ENCODE measurements at regions not wholly inside any gene's neighbourhood (a gene's known extent, or its start where the extent isn't known, plus 50 kb on each side); places are given as distances from the start of the nearest gene placed in this dataset.

- H2BK120ac ChIP-seq (ENCODE audit: insufficient read depth, low read length, poor library complexity), result peak overlapping the region; percentile 43
- H3K79me2 ChIP-seq (ENCODE audit: control insufficient read depth, insufficient read depth, low read length, poor library complexity), result no peaks in the 10 kb centered on the region
- no peak overlapping the region for H2AFZ ChIP-seq (ENCODE audit: insufficient read depth, low read length, poor library complexity)
- H3K27ac ChIP-seq (ENCODE audit: low read depth, low read length), result peak overlapping the region; percentile 91
- H3K27me3 ChIP-seq (ENCODE audit: insufficient read depth, low read length), result no peaks in the 10 kb centered on the region
- no peak overlapping the region for H3K4ac ChIP-seq (ENCODE audit: low read depth, low read length)
- H3K23ac ChIP-seq (ENCODE audit: low read length), result no peak overlapping the region
- H3K9ac ChIP-seq (ENCODE audit: low read length), result no peak overlapping the region
- H2BK5ac ChIP-seq (ENCODE audit: low read depth, low read length, poor library complexity), result peak overlapping the region; percentile 51
- peaks cover 3% of the 10 kb centered on the region for H3K79me1 ChIP-seq (ENCODE audit: low read length)
- H3K9me3 ChIP-seq (ENCODE audit: insufficient read depth, low read depth, low read length), result no peaks in the 10 kb centered on the region
- H4K8ac ChIP-seq (ENCODE audit: low read depth, low read length), result peak overlapping the region; percentile 6
- peaks cover 5 to 8% of the 10 kb centered on the region in 2 experiments for H3K4me1 ChIP-seq (ENCODE audit: control insufficient read depth in 1 of 2, insufficient read depth in 2 of 2, low read length in 2 of 2)
- no peak overlapping the region for H3K4me3 ChIP-seq (ENCODE audit: low read depth, low read length)
- WGBS (ENCODE audit: extremely low coverage, insufficient coverage, insufficient read length), result no CpG with 5 or more reads among the region's 13 CpGs
- no peak overlapping the region for H4K12ac ChIP-seq (ENCODE audit: low read depth, low read length)
- no peaks in the 10 kb centered on the region for H3K36me3 ChIP-seq (ENCODE audit: control insufficient read depth in 1 of 2, insufficient read depth in 2 of 2, low read length in 2 of 2)
- H4K91ac ChIP-seq (ENCODE audit: low read depth, low read length), result no peak overlapping the region
- H3K4me2 ChIP-seq (ENCODE audit: low read length), result peak overlapping the region; percentile 44
- H2BK12ac ChIP-seq (ENCODE audit: low read length), result peak overlapping the region; percentile 66
- no peak overlapping the region for H3K14ac ChIP-seq (ENCODE audit: low read length)
- no peak overlapping the region for H3K18ac ChIP-seq (ENCODE audit: low read length)
- H2AK5ac ChIP-seq (ENCODE audit: low read length), result no peak overlapping the region
- no peak for DNase-seq
Observed at GRCh38 chr10:24008164-24009091, 200.5 kb upstream of the KIAA1217 start.

GRCh38 chr10:24009115-24009514, 199.8 kb upstream of the KIAA1217 start:
- H4K12ac ChIP-seq (ENCODE audit: low read depth, low read length), result no peak overlapping the region
- no peak for DNase-seq
- peaks cover 5 to 8% of the 10 kb centered on the region in 2 experiments for H3K4me1 ChIP-seq (ENCODE audit: control insufficient read depth in 1 of 2, insufficient read depth in 2 of 2, low read length in 2 of 2)
- peaks cover 3% of the 10 kb centered on the region for H3K79me1 ChIP-seq (ENCODE audit: low read length)
- no peak overlapping the region for H3K27ac ChIP-seq (ENCODE audit: low read depth, low read length)
- no CpG with 5 or more reads among the region's 2 CpGs for WGBS (ENCODE audit: extremely low coverage, insufficient coverage, insufficient read length)
- no peaks in the 10 kb centered on the region for H3K36me3 ChIP-seq (ENCODE audit: control insufficient read depth in 1 of 2, insufficient read depth in 2 of 2, low read length in 2 of 2)
- H2BK5ac ChIP-seq (ENCODE audit: low read depth, low read length, poor library complexity), result no peak overlapping the region
- H2BK12ac ChIP-seq (ENCODE audit: low read length), result no peak overlapping the region
- H3K4me3 ChIP-seq (ENCODE audit: low read depth, low read length), result no peak overlapping the region
- no peak overlapping the region for H2AK5ac ChIP-seq (ENCODE audit: low read length)
- H3K9ac ChIP-seq (ENCODE audit: low read length), result no peak overlapping the region
- H3K9me3 ChIP-seq (ENCODE audit: insufficient read depth, low read depth, low read length), result no peaks in the 10 kb centered on the region
- no peak overlapping the region for H2BK120ac ChIP-seq (ENCODE audit: insufficient read depth, low read length, poor library complexity)
- no peak overlapping the region for H2AFZ ChIP-seq (ENCODE audit: insufficient read depth, low read length, poor library complexity)
- H3K23ac ChIP-seq (ENCODE audit: low read length), result no peak overlapping the region
- no peak overlapping the region for H3K4ac ChIP-seq (ENCODE audit: low read depth, low read length)
- H3K79me2 ChIP-seq (ENCODE audit: control insufficient read depth, insufficient read depth, low read length, poor library complexity), result no peaks in the 10 kb centered on the region
- no peak overlapping the region for H3K14ac ChIP-seq (ENCODE audit: low read length)
- H4K8ac ChIP-seq (ENCODE audit: low read depth, low read length), result no peak overlapping the region
- H3K27me3 ChIP-seq (ENCODE audit: insufficient read depth, low read length), result no peaks in the 10 kb centered on the region
- H3K18ac ChIP-seq (ENCODE audit: low read length), result no peak overlapping the region
- no peak overlapping the region for H4K91ac ChIP-seq (ENCODE audit: low read depth, low read length)
- H3K4me2 ChIP-seq (ENCODE audit: low read length), result no peak overlapping the region

GRCh38 chr10:24009736-24010135, 199.2 kb upstream of the KIAA1217 start:
- no CpG with 5 or more reads among the region's 1 CpG for WGBS (ENCODE audit: extremely low coverage, insufficient coverage, insufficient read length)
- Histone ChIP-seq H4K12ac (ENCODE audit: low read depth, low read length) (no peak overlapping the region), H2AK5ac (ENCODE audit: low read length) (no peak overlapping the region), H3K4me1 (ENCODE audit: control insufficient read depth in 1 of 2, insufficient read depth in 2 of 2, low read length in 2 of 2) (peaks cover 5 to 8% of the 10 kb centered on the region in 2 experiments), H4K91ac (ENCODE audit: low read depth, low read length) (no peak overlapping the region), H3K4ac (ENCODE audit: low read depth, low read length) (no peak overlapping the region), H2BK120ac (ENCODE audit: insufficient read depth, low read length, poor library complexity) (no peak overlapping the region), H2BK12ac (ENCODE audit: low read length) (no peak overlapping the region), H3K36me3 (ENCODE audit: control insufficient read depth in 1 of 2, insufficient read depth in 2 of 2, low read length in 2 of 2) (no peaks in the 10 kb centered on the region), H3K4me2 (ENCODE audit: low read length) (no peak overlapping the region), H3K14ac (ENCODE audit: low read length) (no peak overlapping the region), H4K8ac (ENCODE audit: low read depth, low read length) (no peak overlapping the region), H3K4me3 (ENCODE audit: low read depth, low read length) (no peak overlapping the region), H3K9me3 (ENCODE audit: insufficient read depth, low read depth, low read length) (no peaks in the 10 kb centered on the region), H3K27me3 (ENCODE audit: insufficient read depth, low read length) (no peaks in the 10 kb centered on the region), H3K9ac (ENCODE audit: low read length) (no peak overlapping the region), H3K23ac (ENCODE audit: low read length) (no peak overlapping the region), H3K79me1 (ENCODE audit: low read length) (peaks cover 3% of the 10 kb centered on the region), H3K79me2 (ENCODE audit: control insufficient read depth, insufficient read depth, low read length, poor library complexity) (no peaks in the 10 kb centered on the region), H3K18ac (ENCODE audit: low read length) (no peak overlapping the region), H2BK5ac (ENCODE audit: low read depth, low read length, poor library complexity) (no peak overlapping the region), H3K27ac (ENCODE audit: low read depth, low read length) (no peak overlapping the region), H2AFZ (ENCODE audit: insufficient read depth, low read length, poor library complexity) (no peak overlapping the region)
- DNase-seq, result no peak

- Histone ChIP-seq H3K4ac (ENCODE audit: low read depth, low read length) (no peak overlapping the region), H2AK5ac (ENCODE audit: low read length) (no peak overlapping the region), H4K12ac (ENCODE audit: low read depth, low read length) (no peak overlapping the region), H2AFZ (ENCODE audit: insufficient read depth, low read length, poor library complexity) (no peak overlapping the region), H3K18ac (ENCODE audit: low read length) (no peak overlapping the region), H3K9me3 (ENCODE audit: insufficient read depth, low read depth, low read length) (no peaks in the 10 kb centered on the region), H3K79me1 (ENCODE audit: low read length) (peaks cover 3% of the 10 kb centered on the region), H3K79me2 (ENCODE audit: control insufficient read depth, insufficient read depth, low read length, poor library complexity) (no peaks in the 10 kb centered on the region), H3K27me3 (ENCODE audit: insufficient read depth, low read length) (no peaks in the 10 kb centered on the region), H3K36me3 (ENCODE audit: control insufficient read depth in 1 of 2, insufficient read depth in 2 of 2, low read length in 2 of 2) (no peaks in the 10 kb centered on the region), H4K91ac (ENCODE audit: low read depth, low read length) (no peak overlapping the region), H3K14ac (ENCODE audit: low read length) (no peak overlapping the region), H3K4me3 (ENCODE audit: low read depth, low read length) (no peak overlapping the region), H2BK5ac (ENCODE audit: low read depth, low read length, poor library complexity) (no peak overlapping the region), H3K4me2 (ENCODE audit: low read length) (no peak overlapping the region), H3K4me1 (ENCODE audit: control insufficient read depth in 1 of 2, insufficient read depth in 2 of 2, low read length in 2 of 2) (peaks cover 5 to 8% of the 10 kb centered on the region in 2 experiments), H4K8ac (ENCODE audit: low read depth, low read length) (no peak overlapping the region), H2BK12ac (ENCODE audit: low read length) (no peak overlapping the region), H3K27ac (ENCODE audit: low read depth, low read length) (no peak overlapping the region), H2BK120ac (ENCODE audit: insufficient read depth, low read length, poor library complexity) (no peak overlapping the region), H3K9ac (ENCODE audit: low read length) (no peak overlapping the region), H3K23ac (ENCODE audit: low read length) (no peak overlapping the region)
- no CpG with 5 or more reads among the region's 4 CpGs for whole genome bisulfite sequencing (ENCODE audit: extremely low coverage, insufficient coverage, insufficient read length)
- DNase-seq, result no peak
Observed at GRCh38 chr10:24010436-24010970, 198.4 kb upstream of the KIAA1217 start.

Data from trophoblast cell (in vitro differentiated cells and primary cell).